ENCODE measurements at regions not wholly inside any gene's neighbourhood (a gene's known extent, or its start where the extent isn't known, plus 50 kb on each side); places are given as distances from the start of the nearest gene placed in this dataset.
"Not testable (repeated sequence)": the region's sequence is repeated elsewhere in the genome, so short reads cannot be mapped to it uniquely, and the experiment has no call there.

GRCh38 chr5:36552651-36553393 is 53.6 kb upstream of the SLC1A3 start:
- ChIA-PET POLR2A (no interaction called here), CTCF (no interaction called here)
- H3K4me1 Mint-ChIP-seq (ENCODE audit: low read depth, unreplicated experiment): no peaks in the 10 kb centered on the region
- peaks cover 23% of the 10 kb centered on the region for H3K9me3 Mint-ChIP-seq (ENCODE audit: unreplicated experiment)
- H3K4me1 ChIP-seq: no peaks in the 10 kb centered on the region
- no peak overlapping the region for H3K4me3 Mint-ChIP-seq (ENCODE audit: unreplicated experiment)
- intact Hi-C loops (cut with micrococcal nuclease; ENCODE audit: unreplicated experiment): no loop called here
- DNase-seq: peak in 1 of 2 experiments; percentile 22
- H3K4me3 ChIP-seq (ENCODE audit: low read depth, low read length): no peak overlapping the region
- no TSS peak for BruUV-seq (replicated peaks)
- H3K9me3 ChIP-seq: 0 out of 2 replicates have a peak, but pooled peaks cover 8% of the 10 kb centered on the region
- no peaks in the 10 kb centered on the region for H3K27me3 Mint-ChIP-seq (ENCODE audit: insufficient read depth, unreplicated experiment)
- no peaks in the 10 kb centered on the region for H3K27me3 ChIP-seq (replicated peaks; ENCODE audit: control insufficient read depth, insufficient read depth, low read length)
- H3K36me3 ChIP-seq (ENCODE audit: control insufficient read depth, insufficient read depth, low read length): no peaks in the 10 kb centered on the region
- no peak for TF ChIP-seq CTCF (IDR thresholded peaks at IDR 0.05; ENCODE audit: insufficient read depth in 1 of 2, low read depth in 1 of 2, low read length in 1 of 2, severe bottlenecking in 1 of 2, unreplicated experiment in 1 of 2)
- no peaks in the 10 kb centered on the region for H3K36me3 Mint-ChIP-seq (ENCODE audit: insufficient read depth, unreplicated experiment)
- peak overlapping the region; percentile 22 for H3K27ac Mint-ChIP-seq (ENCODE audit: unreplicated experiment)

GRCh38 chr5:36555035-36555434 is 51.4 kb upstream of the SLC1A3 start:
- H3K9me3 ChIP-seq; DNase-seq; H3K4me3 Mint-ChIP-seq (ENCODE audit: unreplicated experiment); BruUV-seq (replicated peaks); H3K4me1 Mint-ChIP-seq (ENCODE audit: low read depth, unreplicated experiment); POLR2A ChIA-PET; H3K27me3 Mint-ChIP-seq (ENCODE audit: insufficient read depth, unreplicated experiment); H3K27ac Mint-ChIP-seq (ENCODE audit: unreplicated experiment); CTCF ChIA-PET; H3K36me3 Mint-ChIP-seq (ENCODE audit: insufficient read depth, unreplicated experiment); H3K4me1 ChIP-seq; H3K36me3 ChIP-seq (ENCODE audit: control insufficient read depth, insufficient read depth, low read length); H3K27me3 ChIP-seq (replicated peaks; ENCODE audit: control insufficient read depth, insufficient read depth, low read length); H3K4me3 ChIP-seq (ENCODE audit: low read depth, low read length); intact Hi-C loops (cut with micrococcal nuclease; ENCODE audit: unreplicated experiment): not testable (repeated sequence)
- H3K9me3 Mint-ChIP-seq (ENCODE audit: unreplicated experiment): peaks cover 23% of the 10 kb centered on the region

All from Caco-2 (cell line).